ENCODE measurements at regions not wholly inside any gene's neighbourhood (a gene's known extent, or its start where the extent isn't known, plus 50 kb on each side); places are given as distances from the start of the nearest gene placed in this dataset.

- CTCF ChIA-PET = no interaction called here
- POLR2A ChIA-PET (ENCODE audit: unreplicated experiment) = no interaction called here
- no peaks in the 10 kb centered on the region for H3F3A ChIP-seq (ENCODE audit: low read length, unreplicated experiment)
- no peak for DNase-seq
- intact Hi-C loops (cut with micrococcal nuclease) = no loop called here
- no peaks in the 10 kb centered on the region for H3K4me1 ChIP-seq (ENCODE audit: insufficient read depth, low read length)
- H3K9me2 ChIP-seq (replicated peaks; ENCODE audit: low read length) = no peaks in the 10 kb centered on the region
- H4K20me1 ChIP-seq (ENCODE audit: low read length) = no peaks in the 10 kb centered on the region
- no peaks in the 10 kb centered on the region for H3K9me3 ChIP-seq (ENCODE audit: low read length)
- TF ChIP-seq EZH2phosphoT487 (IDR thresholded peaks at IDR 0.05; ENCODE audit: borderline replicate concordance, low read length) (no peak), EZH2 (IDR thresholded peaks at IDR 0.05; ENCODE audit: low read length, unreplicated experiment) (no peak), CTCF (conservative IDR thresholded peaks at IDR 0.05; ENCODE audit: low read depth, low read length) (no peak)
- no peaks in the 10 kb centered on the region for H3K27me3 ChIP-seq (ENCODE audit: low read length)
- ATAC-seq = no peak
- no TSS peak for BruUV-seq (replicated peaks)
- no peaks in the 10 kb centered on the region for H3K79me2 ChIP-seq (ENCODE audit: low read length)
- no peak overlapping the region for H3K4me3 ChIP-seq (ENCODE audit: low read length)
- no peak overlapping the region for H3K4me2 ChIP-seq (ENCODE audit: low read length)
- no peak overlapping the region for H2AFZ ChIP-seq (ENCODE audit: low read length)
- no peak overlapping the region for H3K9ac ChIP-seq (ENCODE audit: low read length)
- H3K36me3 ChIP-seq (ENCODE audit: low read depth, low read length) = no peaks in the 10 kb centered on the region
- no peak overlapping the region for H3K27ac ChIP-seq (ENCODE audit: low read length)
These were observed 262.2 kb upstream of the TCERG1L start for GRCh38 chr10:131573707-131574106.

DNA sequence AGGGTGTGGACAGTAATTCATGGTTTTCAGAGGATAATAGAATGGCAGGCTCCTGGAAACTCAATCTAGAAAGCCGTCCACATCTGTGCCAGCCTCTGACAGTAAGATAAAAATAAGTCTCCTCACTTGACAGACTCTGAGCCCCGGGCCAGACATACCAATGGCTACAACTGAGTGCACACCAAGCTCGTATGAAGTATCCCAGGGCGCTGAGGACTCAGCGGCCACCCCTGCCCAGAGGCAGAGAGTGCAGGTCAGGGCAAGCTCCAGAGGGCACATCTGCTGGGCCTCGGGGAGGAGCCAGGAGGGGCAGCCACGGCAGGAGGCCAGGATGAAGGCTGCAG is 262.8 kb upstream of the TCERG1L start:
- CTCF ChIA-PET = no interaction called here

More for the DNA sequence above, 262.8 kb upstream of the TCERG1L start:
- no peaks in the 10 kb centered on the region for H3K9me2 ChIP-seq (replicated peaks; ENCODE audit: low read length)
- no peaks in the 10 kb centered on the region for H3F3A ChIP-seq (ENCODE audit: low read length, unreplicated experiment)
- no peak overlapping the region for H2AFZ ChIP-seq (ENCODE audit: low read length)
- no peak overlapping the region for H3K9ac ChIP-seq (ENCODE audit: low read length)
- no peaks in the 10 kb centered on the region for H3K4me1 ChIP-seq (ENCODE audit: insufficient read depth, low read length)
- TF ChIP-seq EZH2phosphoT487 (IDR thresholded peaks at IDR 0.05; ENCODE audit: borderline replicate concordance, low read length) = no peak
- TF ChIP-seq CTCF (conservative IDR thresholded peaks at IDR 0.05; ENCODE audit: low read depth, low read length) = no peak
- TF ChIP-seq EZH2 (IDR thresholded peaks at IDR 0.05; ENCODE audit: low read length, unreplicated experiment) = no peak
- no peaks in the 10 kb centered on the region for H3K79me2 ChIP-seq (ENCODE audit: low read length)
- intact Hi-C loops (cut with micrococcal nuclease) = no loop called here
- POLR2A ChIA-PET (ENCODE audit: unreplicated experiment) = no interaction called here
- DNase-seq = no peak
- no peak overlapping the region for H3K27ac ChIP-seq (ENCODE audit: low read length)
- no peaks in the 10 kb centered on the region for H3K36me3 ChIP-seq (ENCODE audit: low read depth, low read length)
- H3K4me2 ChIP-seq (ENCODE audit: low read length) = no peak overlapping the region
- BruUV-seq (replicated peaks) = no TSS peak
- H3K4me3 ChIP-seq (ENCODE audit: low read length) = no peak overlapping the region
- H4K20me1 ChIP-seq (ENCODE audit: low read length) = no peaks in the 10 kb centered on the region
- no peaks in the 10 kb centered on the region for H3K27me3 ChIP-seq (ENCODE audit: low read length)
- ATAC-seq = no peak
- H3K9me3 ChIP-seq (ENCODE audit: low read length) = no peaks in the 10 kb centered on the region
